ENCODE measurements at regions not wholly inside any gene's neighbourhood (a gene's known extent, or its start where the extent isn't known, plus 50 kb on each side); places are given as distances from the start of the nearest gene placed in this dataset.

- H3K27ac ChIP-seq (ENCODE audit: low read depth, low read length, severe bottlenecking) = peak overlapping the region; percentile 29
- 93 to 100% methylated on average over 1 to 2 of the region's 11 CpGs for WGBS, 2 experiments (ENCODE audit: insufficient coverage in 2 of 2)
- H3K9me3 ChIP-seq (ENCODE audit: control insufficient read depth, low read length) = no peaks in the 10 kb centered on the region
- H3K4me1 ChIP-seq (ENCODE audit: control insufficient read depth, insufficient read depth, low read length, poor library complexity, severe bottlenecking) = peaks cover 18% of the 10 kb centered on the region
- no peaks in the 10 kb centered on the region for H3K36me3 ChIP-seq (ENCODE audit: control insufficient read depth, insufficient read depth, low read length)
- H3K4me3 ChIP-seq (ENCODE audit: extremely low read depth, insufficient read depth, low read length, poor library complexity, severe bottlenecking) = no peak overlapping the region
Measured at GRCh38 chrX:69027181-69028005, 137.9 kb downstream of the PJA1 start.

GRCh38 chrX:69025802-69026301 is 139.4 kb downstream of the PJA1 start:
- 83 to 100% methylated on average over 1 to 2 of the region's 4 CpGs for WGBS, 2 experiments (ENCODE audit: insufficient coverage in 2 of 2)
- no peak overlapping the region for H3K4me3 ChIP-seq (ENCODE audit: extremely low read depth, insufficient read depth, low read length, poor library complexity, severe bottlenecking)
- no peaks in the 10 kb centered on the region for H3K9me3 ChIP-seq (ENCODE audit: control insufficient read depth, low read length)
- peaks cover 15% of the 10 kb centered on the region for H3K4me1 ChIP-seq (ENCODE audit: control insufficient read depth, insufficient read depth, low read length, poor library complexity, severe bottlenecking)
- no peak overlapping the region for H3K27ac ChIP-seq (ENCODE audit: low read depth, low read length, severe bottlenecking)
- no peaks in the 10 kb centered on the region for H3K36me3 ChIP-seq (ENCODE audit: control insufficient read depth, insufficient read depth, low read length)

- H3K4me1 ChIP-seq (ENCODE audit: control insufficient read depth, insufficient read depth, low read length, poor library complexity, severe bottlenecking) = peaks cover 15% of the 10 kb centered on the region
- no peaks in the 10 kb centered on the region for H3K36me3 ChIP-seq (ENCODE audit: control insufficient read depth, insufficient read depth, low read length)
- H3K4me3 ChIP-seq (ENCODE audit: extremely low read depth, insufficient read depth, low read length, poor library complexity, severe bottlenecking) = no peak overlapping the region
- no peaks in the 10 kb centered on the region for H3K9me3 ChIP-seq (ENCODE audit: control insufficient read depth, low read length)
- no peak overlapping the region for H3K27ac ChIP-seq (ENCODE audit: low read depth, low read length, severe bottlenecking)
- no CpG with 5 or more reads among the region's 4 CpGs for WGBS, 2 experiments (ENCODE audit: insufficient coverage in 2 of 2)
Measured at GRCh38 chrX:69024931-69025330, 140.3 kb downstream of the PJA1 start.

GRCh38 chrX:69024161-69024736 is 141.0 kb downstream of the PJA1 start:
- 83 to 92% methylated on average over 3 to 5 of the region's 10 CpGs for WGBS, 2 experiments (ENCODE audit: insufficient coverage in 2 of 2)
- Histone ChIP-seq H3K4me1 (ENCODE audit: control insufficient read depth, insufficient read depth, low read length, poor library complexity, severe bottlenecking) (peaks cover 15% of the 10 kb centered on the region), H3K9me3 (ENCODE audit: control insufficient read depth, low read length) (no peaks in the 10 kb centered on the region), H3K4me3 (ENCODE audit: extremely low read depth, insufficient read depth, low read length, poor library complexity, severe bottlenecking) (no peak overlapping the region), H3K27ac (ENCODE audit: low read depth, low read length, severe bottlenecking) (no peak overlapping the region), H3K36me3 (ENCODE audit: control insufficient read depth, insufficient read depth, low read length) (no peaks in the 10 kb centered on the region)

GRCh38 chrX:69022430-69022829 is 142.8 kb downstream of the PJA1 start:
- peaks cover 7% of the 10 kb centered on the region for H3K4me1 ChIP-seq (ENCODE audit: control insufficient read depth, insufficient read depth, low read length, poor library complexity, severe bottlenecking)
- no peaks in the 10 kb centered on the region for H3K9me3 ChIP-seq (ENCODE audit: control insufficient read depth, low read length)
- no peaks in the 10 kb centered on the region for H3K36me3 ChIP-seq (ENCODE audit: control insufficient read depth, insufficient read depth, low read length)
- H3K27ac ChIP-seq (ENCODE audit: low read depth, low read length, severe bottlenecking) = no peak overlapping the region
- H3K4me3 ChIP-seq (ENCODE audit: extremely low read depth, insufficient read depth, low read length, poor library complexity, severe bottlenecking) = no peak overlapping the region

- H3K4me1 ChIP-seq (ENCODE audit: control insufficient read depth, insufficient read depth, low read length, poor library complexity, severe bottlenecking) = peaks cover 3% of the 10 kb centered on the region
- WGBS, 2 experiments (ENCODE audit: insufficient coverage in 2 of 2) = 70 to 76% methylated on average over 3 to 6 of the region's 10 CpGs
- H3K9me3 ChIP-seq (ENCODE audit: control insufficient read depth, low read length) = no peaks in the 10 kb centered on the region
- H3K27ac ChIP-seq (ENCODE audit: low read depth, low read length, severe bottlenecking) = no peak overlapping the region
- no peaks in the 10 kb centered on the region for H3K36me3 ChIP-seq (ENCODE audit: control insufficient read depth, insufficient read depth, low read length)
- H3K4me3 ChIP-seq (ENCODE audit: extremely low read depth, insufficient read depth, low read length, poor library complexity, severe bottlenecking) = no peak overlapping the region
Measured at GRCh38 chrX:69021141-69021960, 143.9 kb downstream of the PJA1 start.

GRCh38 chrX:69020316-69020715 is 144.9 kb downstream of the PJA1 start:
- H3K27ac ChIP-seq (ENCODE audit: low read depth, low read length, severe bottlenecking) = no peak overlapping the region
- no peaks in the 10 kb centered on the region for H3K9me3 ChIP-seq (ENCODE audit: control insufficient read depth, low read length)
- no peak overlapping the region for H3K4me3 ChIP-seq (ENCODE audit: extremely low read depth, insufficient read depth, low read length, poor library complexity, severe bottlenecking)
- H3K36me3 ChIP-seq (ENCODE audit: control insufficient read depth, insufficient read depth, low read length) = no peaks in the 10 kb centered on the region
- WGBS, 2 experiments (ENCODE audit: insufficient coverage in 2 of 2) = 78 to 93% methylated on average over 1 to 3 of the region's 3 CpGs
- peaks cover 3% of the 10 kb centered on the region for H3K4me1 ChIP-seq (ENCODE audit: control insufficient read depth, insufficient read depth, low read length, poor library complexity, severe bottlenecking)

GRCh38 chrX:69019073-69019890 is 146.0 kb downstream of the PJA1 start:
- WGBS, 2 experiments (ENCODE audit: insufficient coverage in 2 of 2) = no CpG with 5 or more reads among the region's 2 CpGs
- Histone ChIP-seq H3K4me1 (ENCODE audit: control insufficient read depth, insufficient read depth, low read length, poor library complexity, severe bottlenecking) (peaks cover 3% of the 10 kb centered on the region), H3K36me3 (ENCODE audit: control insufficient read depth, insufficient read depth, low read length) (no peaks in the 10 kb centered on the region)

GRCh38 chrX:69018416-69019072 is 146.7 kb downstream of the PJA1 start:
- 100% methylated on average over 2 of the region's 8 CpGs for WGBS, 2 experiments (ENCODE audit: insufficient coverage in 2 of 2)
- H3K4me1 ChIP-seq (ENCODE audit: control insufficient read depth, insufficient read depth, low read length, poor library complexity, severe bottlenecking) = no peaks in the 10 kb centered on the region

More at GRCh38 chrX:69019073-69019890, 146.0 kb downstream of the PJA1 start:
- Histone ChIP-seq H3K9me3 (ENCODE audit: control insufficient read depth, low read length) (no peaks in the 10 kb centered on the region), H3K4me3 (ENCODE audit: extremely low read depth, insufficient read depth, low read length, poor library complexity, severe bottlenecking) (no peak overlapping the region), H3K27ac (ENCODE audit: low read depth, low read length, severe bottlenecking) (no peak overlapping the region)

More at GRCh38 chrX:69018416-69019072, 146.7 kb downstream of the PJA1 start:
- Histone ChIP-seq H3K36me3 (ENCODE audit: control insufficient read depth, insufficient read depth, low read length) (no peaks in the 10 kb centered on the region), H3K9me3 (ENCODE audit: control insufficient read depth, low read length) (no peaks in the 10 kb centered on the region), H3K27ac (ENCODE audit: low read depth, low read length, severe bottlenecking) (no peak overlapping the region), H3K4me3 (ENCODE audit: extremely low read depth, insufficient read depth, low read length, poor library complexity, severe bottlenecking) (no peak overlapping the region)
